Gastrocnemius medialis (tissue), 4 donors: ENCODE measurements at regions not wholly inside any gene's neighbourhood (a gene's known extent, or its start where the extent isn't known, plus 50 kb on each side); places are given as distances from the start of the nearest gene placed in this dataset.

Experiments
- ATAC-seq, 2 donors: fragments of 150-250 bp; one replicate each; pipeline ENCODE4 v1.9.1; 2016
- DNase-seq, 2 donors: peaks; one replicate each; pipeline ENCODE4 v3.0.0-alpha.2; 2019
- H3K27ac ChIP-seq, 4 donors: fragments of 200-600 bp; sonication (generic); 1 replicate in 1 of 4; 2 replicates in 3 of 4; pipeline ENCODE4 v1.5.1; 2016 to 2018; ENCODE audit warnings: mild to moderate bottlenecking in 2 of 4, moderate library complexity in 1 of 4
- H3K27me3 ChIP-seq, 3 donors: fragments of 200-600 bp; sonication (generic) in 2 of 3; 1 replicate in 1 of 3; 2 replicates in 2 of 3; pipeline versions ENCODE4 v1.5.1 to v1.6.0; 2016 to 2019; ENCODE audit warnings: mild to moderate bottlenecking in 1 of 3, moderate library complexity in 1 of 3
- H3K36me3 ChIP-seq, 2 donors: fragments of 200-600 bp; sonication (generic) in 1 of 2; one replicate each; pipeline ENCODE4 v1.5.1; 2017 to 2018
- H3K4me1 ChIP-seq, 2 donors: fragments of 200-600 bp; sonication (generic) in 1 of 2; one replicate each; pipeline ENCODE4 v1.5.1; 2016 to 2017; ENCODE audit warnings: mild to moderate bottlenecking in 2 of 2
- H3K4me3 ChIP-seq, 4 donors: fragments of 200-600 bp; sonication (generic) in 3 of 4; 1 replicate in 1 of 4; 2 replicates in 3 of 4; pipeline ENCODE4 v1.5.1; 2016 to 2019; ENCODE audit warnings: mild to moderate bottlenecking in 2 of 4
- H3K9me3 ChIP-seq, 3 donors: fragments of 200-600 bp; sonication (generic) in 2 of 3; 1 replicate in 1 of 3; 2 replicates in 2 of 3; pipeline ENCODE4 v1.5.1; 2016 to 2019
- POLR2A ChIP-seq, 2 donors: fragments of 450-650 bp; IDR thresholded peaks; one replicate each; pipeline ENCODE4 v1.6.1; 2017; ENCODE audit warnings: antibody characterized with exemption in 2 of 2, mild to moderate bottlenecking in 2 of 2, moderate library complexity in 2 of 2
- in situ Hi-C, 4 donors: fragments of 200-750 bp; cut with MboI; loops; one replicate each; pipeline versions ENCODE4 v1.15.0 to v1.8.0; 2017; ENCODE audit warnings: low sequenced_read_pairs in 4 of 4
- intact Hi-C: fragments of 100-400 bp; cut with DNase I; formaldehyde crosslinking; loops from one replicate; pipeline ENCODE4 v1.15.1; 2023; ENCODE audit warnings: low total_unique reads
- TF ChIP-seq, protein P1 (sequence below), 5 experiments: fragments of 450-650 bp in 3 of 5; fragments of 200-600 bp in 2 of 5; sonication (generic) in 2 of 5; IDR thresholded peaks in 4 of 5; conservative IDR thresholded peaks in 1 of 5; 1 replicate in 4 of 5; 2 replicates in 1 of 5; pipeline ENCODE4 v1.5.1; 2016 to 2019; ENCODE audit warnings: antibody characterized with exemption in 5 of 5, mild to moderate bottlenecking in 3 of 5, moderate library complexity in 3 of 5

DNA sequence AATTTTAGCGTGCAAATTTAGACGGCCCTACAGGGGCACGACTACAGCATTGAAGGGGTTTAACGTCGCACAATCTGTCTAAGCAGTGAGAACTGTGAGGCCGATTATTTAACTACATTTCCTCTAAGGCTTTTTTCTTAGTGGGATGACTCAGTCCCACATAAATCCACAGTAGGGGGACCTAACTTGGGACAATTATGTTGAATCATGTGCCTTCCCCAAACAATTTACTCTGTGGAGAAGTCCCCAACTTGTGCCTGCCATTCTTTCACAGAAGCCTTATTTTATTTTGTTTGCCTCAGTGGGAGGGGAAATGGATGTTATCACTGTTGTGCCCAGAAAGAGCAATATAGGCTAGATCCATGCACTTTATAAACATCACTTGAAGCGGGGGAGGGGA lies 80.3 kb upstream of the CDCA7L start:
- intact Hi-C loops = no loop called here
- no peak for ATAC-seq
- no peak for DNase-seq
- Histone ChIP-seq H3K9me3 (no peaks in the 10 kb centered on the region), H3K36me3 (no peaks in the 10 kb centered on the region), H3K27ac (no peak overlapping the region), H3K4me3 (no peak overlapping the region), H3K4me1 (no peaks in the 10 kb centered on the region), H3K27me3 (no peaks in the 10 kb centered on the region)
- in situ Hi-C loops = no loop called here
- TF ChIP-seq POLR2A (IDR thresholded peaks at IDR 0.05) = no peak
- TF ChIP-seq, protein P1, sequence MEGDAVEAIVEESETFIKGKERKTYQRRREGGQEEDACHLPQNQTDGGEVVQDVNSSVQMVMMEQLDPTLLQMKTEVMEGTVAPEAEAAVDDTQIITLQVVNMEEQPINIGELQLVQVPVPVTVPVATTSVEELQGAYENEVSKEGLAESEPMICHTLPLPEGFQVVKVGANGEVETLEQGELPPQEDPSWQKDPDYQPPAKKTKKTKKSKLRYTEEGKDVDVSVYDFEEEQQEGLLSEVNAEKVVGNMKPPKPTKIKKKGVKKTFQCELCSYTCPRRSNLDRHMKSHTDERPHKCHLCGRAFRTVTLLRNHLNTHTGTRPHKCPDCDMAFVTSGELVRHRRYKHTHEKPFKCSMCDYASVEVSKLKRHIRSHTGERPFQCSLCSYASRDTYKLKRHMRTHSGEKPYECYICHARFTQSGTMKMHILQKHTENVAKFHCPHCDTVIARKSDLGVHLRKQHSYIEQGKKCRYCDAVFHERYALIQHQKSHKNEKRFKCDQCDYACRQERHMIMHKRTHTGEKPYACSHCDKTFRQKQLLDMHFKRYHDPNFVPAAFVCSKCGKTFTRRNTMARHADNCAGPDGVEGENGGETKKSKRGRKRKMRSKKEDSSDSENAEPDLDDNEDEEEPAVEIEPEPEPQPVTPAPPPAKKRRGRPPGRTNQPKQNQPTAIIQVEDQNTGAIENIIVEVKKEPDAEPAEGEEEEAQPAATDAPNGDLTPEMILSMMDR (IDR thresholded peaks at IDR 0.05 in 4 of 5, conservative IDR thresholded peaks at IDR 0.05 in 1 of 5) = no peak

DNA sequence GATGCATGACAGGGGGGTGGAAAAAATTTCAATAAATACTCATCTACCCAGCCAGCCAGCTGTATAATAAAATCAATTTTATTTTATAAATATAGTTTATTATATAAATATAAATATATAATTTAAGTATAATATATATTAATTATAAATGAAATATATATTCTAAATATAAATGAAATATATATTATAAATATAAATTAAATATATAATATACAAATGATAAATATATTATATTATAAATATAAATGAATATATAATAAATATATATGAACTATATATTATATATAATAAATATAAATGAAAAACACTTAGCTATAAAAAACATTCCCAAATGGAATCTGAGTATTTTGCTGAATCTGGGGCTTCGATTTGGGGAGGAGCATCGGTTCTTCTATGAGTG lies 79.4 kb upstream of the CDCA7L start:
- Histone ChIP-seq H3K4me1 (no peaks in the 10 kb centered on the region), H3K4me3 (no peak overlapping the region), H3K9me3 (no peaks in the 10 kb centered on the region), H3K27me3 (no peaks in the 10 kb centered on the region), H3K36me3 (no peaks in the 10 kb centered on the region), H3K27ac (no peak overlapping the region)
- in situ Hi-C loops (no loop called here), intact Hi-C loops (no loop called here)
- TF ChIP-seq POLR2A (IDR thresholded peaks at IDR 0.05) = no peak
- TF ChIP-seq, protein P1 (IDR thresholded peaks at IDR 0.05 in 4 of 5, conservative IDR thresholded peaks at IDR 0.05 in 1 of 5) = no peak
- no peak for ATAC-seq
- no peak for DNase-seq

DNA sequence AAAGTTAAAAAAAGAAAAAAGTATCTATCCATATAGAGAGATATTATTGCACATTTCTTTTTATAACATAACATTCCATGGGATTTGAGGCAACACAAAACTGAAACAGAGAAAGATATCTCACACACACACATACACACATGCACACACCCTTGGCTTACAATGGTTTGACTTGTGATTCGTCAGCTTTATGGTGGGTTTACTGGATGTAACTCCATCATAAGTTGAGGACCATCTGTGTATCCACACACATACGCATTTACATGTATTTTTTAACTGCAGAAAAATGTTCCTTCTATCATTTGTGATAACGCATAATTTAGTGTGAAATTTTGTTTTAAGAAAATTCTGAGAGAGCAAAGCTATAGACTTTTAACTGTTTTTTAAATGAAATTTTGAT lies 74.2 kb upstream of the CDCA7L start:
- ATAC-seq (no peak), DNase-seq (no peak)
- intact Hi-C loops = no loop called here
- TF ChIP-seq POLR2A (IDR thresholded peaks at IDR 0.05) = no peak
- TF ChIP-seq, protein P1 (IDR thresholded peaks at IDR 0.05 in 4 of 5, conservative IDR thresholded peaks at IDR 0.05 in 1 of 5) = no peak
- in situ Hi-C loops = no loop called here
- Histone ChIP-seq H3K4me3 (no peak overlapping the region), H3K27me3 (no peaks in the 10 kb centered on the region), H3K4me1 (no peaks in the 10 kb centered on the region), H3K36me3 (no peaks in the 10 kb centered on the region), H3K9me3 (no peaks in the 10 kb centered on the region), H3K27ac (no peak overlapping the region)

DNA sequence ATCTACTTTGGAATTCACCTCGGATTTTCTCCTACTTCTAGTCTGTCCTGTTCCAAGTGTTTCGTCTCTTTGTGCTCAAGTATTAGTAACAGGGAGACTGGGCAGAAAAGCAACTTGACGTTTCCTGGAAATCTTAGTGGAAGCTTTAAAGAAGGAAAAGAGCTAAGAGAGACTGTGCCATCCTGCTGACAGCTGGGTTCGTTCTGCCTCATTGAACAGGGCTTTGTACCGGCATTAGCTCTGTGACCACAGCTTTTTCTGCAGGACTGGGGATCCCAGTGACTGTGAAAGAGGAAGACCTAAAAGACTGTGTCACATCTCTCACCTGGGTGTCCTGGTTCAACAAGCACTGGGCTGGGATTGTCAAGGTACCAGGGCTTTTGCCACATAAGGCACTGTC lies 70.8 kb upstream of the CDCA7L start:
- ATAC-seq (no peak), DNase-seq (no peak)
- Histone ChIP-seq H3K9me3 (no peaks in the 10 kb centered on the region), H3K27me3 (no peaks in the 10 kb centered on the region), H3K27ac (no peak overlapping the region), H3K4me1 (no peaks in the 10 kb centered on the region), H3K36me3 (no peaks in the 10 kb centered on the region), H3K4me3 (no peak overlapping the region)
- intact Hi-C loops = no loop called here
- in situ Hi-C loops = no loop called here
- TF ChIP-seq, protein P1 (IDR thresholded peaks at IDR 0.05 in 4 of 5, conservative IDR thresholded peaks at IDR 0.05 in 1 of 5) = no peak
- TF ChIP-seq POLR2A (IDR thresholded peaks at IDR 0.05) = no peak

DNA sequence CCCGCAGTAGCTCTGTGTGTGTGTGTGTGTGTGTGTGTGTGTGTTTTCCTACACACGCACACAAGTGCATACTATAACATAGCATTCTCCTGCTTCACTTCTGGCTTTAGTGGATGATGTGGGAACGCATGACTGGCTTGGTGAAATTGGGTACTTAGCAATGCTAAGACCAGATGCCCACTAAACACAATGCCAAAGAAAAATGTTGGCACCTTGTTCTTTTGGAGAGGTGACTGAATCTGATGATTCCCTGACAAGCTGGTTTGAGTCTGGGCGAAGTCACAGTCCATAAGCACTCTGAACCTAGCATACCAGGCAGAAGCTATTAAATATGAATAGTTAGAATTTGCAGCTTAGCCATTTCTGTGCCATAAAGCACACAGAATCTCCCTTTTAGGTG lies 68.0 kb upstream of the CDCA7L start:
- intact Hi-C loops (no loop called here), in situ Hi-C loops (no loop called here)
- Histone ChIP-seq H3K27me3 (no peaks in the 10 kb centered on the region), H3K36me3 (no peaks in the 10 kb centered on the region), H3K4me1 (no peaks in the 10 kb centered on the region), H3K9me3 (no peaks in the 10 kb centered on the region), H3K27ac (no peak overlapping the region), H3K4me3 (no peak overlapping the region)
- no peak for TF ChIP-seq POLR2A (IDR thresholded peaks at IDR 0.05)
- TF ChIP-seq, protein P1 (IDR thresholded peaks at IDR 0.05 in 4 of 5, conservative IDR thresholded peaks at IDR 0.05 in 1 of 5) = no peak
- DNase-seq (no peak), ATAC-seq (no peak)
